ENCODE measurements at regions not wholly inside any gene's neighbourhood (a gene's known extent, or its start where the extent isn't known, plus 50 kb on each side); places are given as distances from the start of the nearest gene placed in this dataset.

- no peak for TF ChIP-seq FOXM1 (IDR thresholded peaks at IDR 0.05; ENCODE audit: borderline replicate concordance)
- TF ChIP-seq ARNT (IDR thresholded peaks at IDR 0.05), result no peak
- no peak for TF ChIP-seq LEF1 (IDR thresholded peaks at IDR 0.05; ENCODE audit: borderline replicate concordance)
- TF ChIP-seq L3MBTL2 (conservative IDR thresholded peaks at IDR 0.05), result no peak
- TF ChIP-seq ELF4 (IDR thresholded peaks at IDR 0.05), result no peak
- no peak for TF ChIP-seq SUZ12 (IDR thresholded peaks at IDR 0.05)
- no peak for TF ChIP-seq CTBP1 (IDR thresholded peaks at IDR 0.05; ENCODE audit: borderline replicate concordance)
- DNase-seq (ENCODE audit: extremely low spot score), result no peak
- ChIA-PET POLR2A (no interaction called here), CTCF (no interaction called here)
Observed at GRCh38 chr20:47953471-47953870, 168.2 kb upstream of the SULF2 start.

GRCh38 chr20:47952023-47952564 lies 166.8 kb upstream of the SULF2 start:
- TF ChIP-seq SUZ12 (IDR thresholded peaks at IDR 0.05), result no peak
- no peak for DNase-seq (ENCODE audit: extremely low spot score)
- POLR2A ChIA-PET, result no interaction called here
- CTCF ChIA-PET, result no interaction called here

- no peak for DNase-seq (ENCODE audit: extremely low spot score)
- CTCF ChIA-PET, result no interaction called here
- no peak for TF ChIP-seq ARNT (IDR thresholded peaks at IDR 0.05)
- TF ChIP-seq HDGF (IDR thresholded peaks at IDR 0.05; ENCODE audit: borderline replicate concordance), result no peak
- TF ChIP-seq LEF1 (IDR thresholded peaks at IDR 0.05; ENCODE audit: borderline replicate concordance), result no peak
- TF ChIP-seq CTBP1 (IDR thresholded peaks at IDR 0.05; ENCODE audit: borderline replicate concordance), result no peak
- no peak for TF ChIP-seq SP1 (IDR thresholded peaks at IDR 0.05)
- no peak for TF ChIP-seq L3MBTL2 (conservative IDR thresholded peaks at IDR 0.05)
- no peak for TF ChIP-seq SUZ12 (IDR thresholded peaks at IDR 0.05)
- no peak for TF ChIP-seq NFRKB (IDR thresholded peaks at IDR 0.05)
- TF ChIP-seq FOXM1 (IDR thresholded peaks at IDR 0.05; ENCODE audit: borderline replicate concordance), result no peak
- no peak for TF ChIP-seq BHLHE40 (IDR thresholded peaks at IDR 0.05; ENCODE audit: borderline replicate concordance)
- TF ChIP-seq TARDBP (IDR thresholded peaks at IDR 0.05), result no peak
- no peak for TF ChIP-seq PKNOX1 (IDR thresholded peaks at IDR 0.05)
- TF ChIP-seq FOXA1 (IDR thresholded peaks at IDR 0.05), result no peak
- no peak for TF ChIP-seq ELF4 (IDR thresholded peaks at IDR 0.05)
- TF ChIP-seq ZNF384 (IDR thresholded peaks at IDR 0.05), result no peak
- no peak for TF ChIP-seq FOXK2 (IDR thresholded peaks at IDR 0.05)
- POLR2A ChIA-PET, result no interaction called here
Observed at GRCh38 chr20:47951521-47951971, 166.3 kb upstream of the SULF2 start.

GRCh38 chr20:47950913-47951283 lies 165.6 kb upstream of the SULF2 start:
- CTCF ChIA-PET, result no interaction called here
- POLR2A ChIA-PET, result no interaction called here
- DNase-seq (ENCODE audit: extremely low spot score), result no peak
- TF ChIP-seq SP1 (IDR thresholded peaks at IDR 0.05) (no peak), SUZ12 (IDR thresholded peaks at IDR 0.05) (no peak), FOXA1 (IDR thresholded peaks at IDR 0.05) (no peak)

- peak; percentile 45 for DNase-seq (ENCODE audit: extremely low spot score)
- CTCF ChIA-PET, result interaction anchor here (0.9 to 1.2 kb wide), 2 partner anchors 26 to 671 kb away, joined by 3 to 4 read pairs; no protein-coding TSS in a partner anchor
- POLR2A ChIA-PET, result no interaction called here
- TF ChIP-seq CTBP1 (IDR thresholded peaks at IDR 0.05; ENCODE audit: borderline replicate concordance) (no peak), SUZ12 (IDR thresholded peaks at IDR 0.05) (no peak), BHLHE40 (IDR thresholded peaks at IDR 0.05; ENCODE audit: borderline replicate concordance) (no peak), FOXK2 (IDR thresholded peaks at IDR 0.05) (no peak), PKNOX1 (IDR thresholded peaks at IDR 0.05) (no peak), L3MBTL2 (conservative IDR thresholded peaks at IDR 0.05) (no peak), ARNT (IDR thresholded peaks at IDR 0.05) (no peak), FOXA1 (IDR thresholded peaks at IDR 0.05) (no peak), ELF4 (IDR thresholded peaks at IDR 0.05) (no peak), FOXM1 (IDR thresholded peaks at IDR 0.05; ENCODE audit: borderline replicate concordance) (no peak), ZNF384 (IDR thresholded peaks at IDR 0.05) (no peak), TARDBP (IDR thresholded peaks at IDR 0.05) (no peak), HDGF (IDR thresholded peaks at IDR 0.05; ENCODE audit: borderline replicate concordance) (no peak), SP1 (IDR thresholded peaks at IDR 0.05) (no peak)
Observed at GRCh38 chr20:47950124-47950912, 165.0 kb upstream of the SULF2 start.

- CTCF ChIA-PET, result interaction anchor here (0.9 to 1.2 kb wide), 2 partner anchors 27 to 672 kb away, joined by 3 to 4 read pairs; no protein-coding TSS in a partner anchor
- POLR2A ChIA-PET, result no interaction called here
Observed at GRCh38 chr20:47949230-47949629, 163.9 kb upstream of the SULF2 start.

GRCh38 chr20:47944682-47945081 lies 159.4 kb upstream of the SULF2 start:
- no peak for TF ChIP-seq SP1 (IDR thresholded peaks at IDR 0.05)
- no peak for TF ChIP-seq ZNF384 (IDR thresholded peaks at IDR 0.05)
- CTCF ChIA-PET, result no interaction called here
- DNase-seq (ENCODE audit: extremely low spot score), result no peak
- POLR2A ChIA-PET, result no interaction called here

More at GRCh38 chr20:47949230-47949629, 163.9 kb upstream of the SULF2 start:
- TF ChIP-seq NFRKB (IDR thresholded peaks at IDR 0.05) (no peak), ZNF384 (IDR thresholded peaks at IDR 0.05) (no peak), SP1 (IDR thresholded peaks at IDR 0.05) (no peak), ELF4 (IDR thresholded peaks at IDR 0.05) (no peak), SUZ12 (IDR thresholded peaks at IDR 0.05) (no peak), FOXK2 (IDR thresholded peaks at IDR 0.05) (no peak), ARNT (IDR thresholded peaks at IDR 0.05) (no peak), BHLHE40 (IDR thresholded peaks at IDR 0.05; ENCODE audit: borderline replicate concordance) (no peak), FOXM1 (IDR thresholded peaks at IDR 0.05; ENCODE audit: borderline replicate concordance) (no peak), LEF1 (IDR thresholded peaks at IDR 0.05; ENCODE audit: borderline replicate concordance) (no peak)
- no peak for DNase-seq (ENCODE audit: extremely low spot score)

Data from HEK293T (cell line).